MM.1S (cell line): ENCODE measurements at regions not wholly inside any gene's neighbourhood (a gene's known extent, or its start where the extent isn't known, plus 50 kb on each side); places are given as distances from the start of the nearest gene placed in this dataset.

Experiments
- DNase-seq: peaks from one replicate; pipeline ENCODE4 v3.0.0-alpha.2; 2015
- H2AFZ ChIP-seq: fragments of 300-600 bp; sonication (generic); 2 replicates; pipeline ENCODE4 v1.6.0; 2016; ENCODE audit warnings: antibody characterized with exemption, low read length
- H3F3A ChIP-seq: fragments of 300-600 bp; sonication (generic); 2 replicates; pipeline ENCODE4 v1.6.1; 2016; ENCODE audit warnings: mild to moderate bottlenecking, antibody characterized with exemption, low read length, moderate library complexity, mixed read lengths; ENCODE audit not compliant: insufficient read depth
- H3K27ac ChIP-seq: fragments of 300-600 bp; sonication (generic); 2 replicates; pipeline ENCODE4 v1.5.1; 2016; ENCODE audit warnings: mild to moderate bottlenecking, low read length
- H3K27me3 ChIP-seq: fragments of 300-600 bp; sonication (generic); replicated peaks from 2 replicates; pipeline ENCODE4 v1.6.0; 2016; ENCODE audit warnings: low read length; ENCODE audit not compliant: insufficient read depth
- H3K36me3 ChIP-seq: fragments of 300-600 bp; sonication (generic); replicated peaks from 2 replicates; pipeline ENCODE4 v1.6.1; 2016; ENCODE audit warnings: mild to moderate bottlenecking, low read length, mixed read lengths; ENCODE audit not compliant: insufficient read depth
- H3K4me1 ChIP-seq: fragments of 300-600 bp; sonication (generic); 2 replicates; pipeline ENCODE4 v1.6.1; 2016; ENCODE audit warnings: low read length, mixed read lengths
- H3K4me2 ChIP-seq: fragments of 300-600 bp; sonication (generic); 2 replicates; pipeline ENCODE4 v1.6.0; 2016; ENCODE audit warnings: low read depth, low read length
- H3K4me3 ChIP-seq: fragments of 300-600 bp; sonication (generic); 2 replicates; pipeline ENCODE4 v1.5.1; 2016; ENCODE audit warnings: low read length, mixed read lengths
- H3K79me2 ChIP-seq: fragments of 300-600 bp; sonication (generic); 2 replicates; pipeline ENCODE4 v1.6.1; 2016; ENCODE audit warnings: mixed run types, low read length, mixed read lengths
- H3K9ac ChIP-seq: fragments of 300-600 bp; sonication (generic); 2 replicates; pipeline ENCODE4 v1.6.1; 2016; ENCODE audit warnings: low read length, mixed read lengths
- H3K9me2 ChIP-seq: fragments of 300-600 bp; sonication (generic); replicated peaks from 2 replicates; pipeline ENCODE4 v1.6.1; 2016; ENCODE audit warnings: mild to moderate bottlenecking, low read length, mixed read lengths; ENCODE audit not compliant: insufficient read depth
- H3K9me3 ChIP-seq: fragments of 300-600 bp; sonication (generic); replicated peaks from 2 replicates; pipeline ENCODE4 v1.6.1; 2016; ENCODE audit warnings: mild to moderate bottlenecking, low read length, mixed read lengths; ENCODE audit not compliant: insufficient read depth
- H4K20me1 ChIP-seq: fragments of 300-600 bp; sonication (generic); 2 replicates; pipeline ENCODE4 v1.6.1; 2016; ENCODE audit warnings: mild to moderate bottlenecking, low read length, moderate library complexity, mixed read lengths; ENCODE audit not compliant: insufficient read depth
- EZH2 ChIP-seq: fragments of 300-600 bp; sonication (generic); optimal IDR thresholded peaks from 2 replicates; pipeline ENCODE3; 2017; ENCODE audit warnings: low read depth, mild to moderate bottlenecking, antibody characterized with exemption, low read length, mixed read lengths
- EZH2phosphoT487 ChIP-seq: fragments of 300-600 bp; sonication (generic); IDR thresholded peaks from 2 replicates; pipeline ENCODE4 v1.6.1; 2018; ENCODE audit warnings: antibody characterized with exemption, low read length
- TF ChIP-seq, protein P1 (sequence below): fragments of 300-600 bp; sonication (generic); IDR thresholded peaks from 2 replicates; pipeline ENCODE4 v1.5.1; 2016; ENCODE audit warnings: antibody characterized with exemption, low read length, mixed read lengths

- H3K27me3 ChIP-seq, result no peaks in the 10 kb centered on the region
- H3K9me3 ChIP-seq, result no peaks in the 10 kb centered on the region
- no peak overlapping the region for H3K9ac ChIP-seq
- H3F3A ChIP-seq, result no peaks in the 10 kb centered on the region
- H3K27ac ChIP-seq, result no peak overlapping the region
- no peak overlapping the region for H3K4me3 ChIP-seq
- no peak overlapping the region for H3K4me2 ChIP-seq
- H2AFZ ChIP-seq, result no peak overlapping the region
- H3K9me2 ChIP-seq, result no peaks in the 10 kb centered on the region
- TF ChIP-seq EZH2 (no peak), EZH2phosphoT487 (no peak)
- TF ChIP-seq, protein P1, sequence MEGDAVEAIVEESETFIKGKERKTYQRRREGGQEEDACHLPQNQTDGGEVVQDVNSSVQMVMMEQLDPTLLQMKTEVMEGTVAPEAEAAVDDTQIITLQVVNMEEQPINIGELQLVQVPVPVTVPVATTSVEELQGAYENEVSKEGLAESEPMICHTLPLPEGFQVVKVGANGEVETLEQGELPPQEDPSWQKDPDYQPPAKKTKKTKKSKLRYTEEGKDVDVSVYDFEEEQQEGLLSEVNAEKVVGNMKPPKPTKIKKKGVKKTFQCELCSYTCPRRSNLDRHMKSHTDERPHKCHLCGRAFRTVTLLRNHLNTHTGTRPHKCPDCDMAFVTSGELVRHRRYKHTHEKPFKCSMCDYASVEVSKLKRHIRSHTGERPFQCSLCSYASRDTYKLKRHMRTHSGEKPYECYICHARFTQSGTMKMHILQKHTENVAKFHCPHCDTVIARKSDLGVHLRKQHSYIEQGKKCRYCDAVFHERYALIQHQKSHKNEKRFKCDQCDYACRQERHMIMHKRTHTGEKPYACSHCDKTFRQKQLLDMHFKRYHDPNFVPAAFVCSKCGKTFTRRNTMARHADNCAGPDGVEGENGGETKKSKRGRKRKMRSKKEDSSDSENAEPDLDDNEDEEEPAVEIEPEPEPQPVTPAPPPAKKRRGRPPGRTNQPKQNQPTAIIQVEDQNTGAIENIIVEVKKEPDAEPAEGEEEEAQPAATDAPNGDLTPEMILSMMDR, result no peak
- H3K79me2 ChIP-seq, result no peaks in the 10 kb centered on the region
- no peaks in the 10 kb centered on the region for H4K20me1 ChIP-seq
- no peaks in the 10 kb centered on the region for H3K4me1 ChIP-seq
- no peaks in the 10 kb centered on the region for H3K36me3 ChIP-seq
- DNase-seq, result no peak
Observed at GRCh38 chr12:126389220-126389841, 1324.1 kb downstream of the AACS start.

DNA sequence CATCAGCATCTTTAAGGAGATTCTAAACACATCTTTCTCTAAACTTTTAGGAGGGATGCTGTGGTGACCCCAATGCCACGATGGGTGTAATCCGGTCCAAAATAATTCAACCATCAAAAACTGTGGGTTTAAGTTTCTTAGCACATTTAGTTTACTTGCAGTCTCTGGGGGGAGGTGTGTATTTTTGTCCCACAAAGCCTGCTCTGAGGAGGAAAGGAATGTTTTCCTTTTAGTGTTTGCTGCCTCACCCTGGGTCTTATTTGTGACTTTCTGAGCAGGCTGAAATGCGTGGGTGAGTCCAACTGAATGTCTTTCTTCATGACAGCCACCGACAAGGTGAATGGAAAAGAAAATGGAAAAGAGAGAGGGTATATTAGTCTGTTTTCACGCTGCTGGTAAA lies 1324.7 kb downstream of the AACS start:
- H3K9ac ChIP-seq, result no peak overlapping the region
- no peak overlapping the region for H2AFZ ChIP-seq
- no peaks in the 10 kb centered on the region for H4K20me1 ChIP-seq
- no peaks in the 10 kb centered on the region for H3F3A ChIP-seq
- no peaks in the 10 kb centered on the region for H3K9me2 ChIP-seq
- TF ChIP-seq, protein P1, result no peak
- no peak for TF ChIP-seq EZH2phosphoT487
- no peak for TF ChIP-seq EZH2
- no peaks in the 10 kb centered on the region for H3K36me3 ChIP-seq
- H3K27ac ChIP-seq, result no peak overlapping the region
- H3K4me2 ChIP-seq, result no peak overlapping the region
- H3K4me1 ChIP-seq, result no peaks in the 10 kb centered on the region
- H3K27me3 ChIP-seq, result no peaks in the 10 kb centered on the region
- H3K4me3 ChIP-seq, result no peak overlapping the region
- H3K79me2 ChIP-seq, result no peaks in the 10 kb centered on the region
- DNase-seq, result no peak
- no peaks in the 10 kb centered on the region for H3K9me3 ChIP-seq

DNA sequence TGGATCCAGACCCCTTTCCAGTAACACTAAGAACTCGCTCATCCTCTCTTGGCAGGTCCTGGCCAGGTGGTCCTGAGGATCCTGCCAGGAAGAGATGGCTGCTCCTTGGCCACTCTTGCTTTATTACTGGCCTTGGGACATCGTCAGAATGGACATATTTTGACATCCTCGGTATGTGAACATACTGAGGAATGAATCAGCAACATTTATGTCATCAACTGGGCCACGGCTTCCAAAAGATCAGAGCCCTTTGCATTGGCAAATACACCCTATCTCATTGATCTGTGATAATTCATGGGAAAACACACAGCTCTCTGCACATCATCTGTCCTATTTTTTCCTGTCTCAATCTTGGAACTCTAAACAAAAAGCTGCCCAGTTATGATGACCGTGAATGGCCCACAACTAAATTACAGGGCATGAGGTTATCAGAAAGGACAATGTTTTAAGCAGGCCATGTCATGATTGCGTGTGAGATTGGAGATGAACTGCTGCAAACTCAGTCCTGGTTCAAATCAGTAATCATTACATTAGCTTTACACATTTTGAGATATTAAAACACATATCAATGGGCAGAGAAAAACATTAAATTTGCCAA lies 1325.8 kb downstream of the AACS start:
- Histone ChIP-seq H3K27ac (no peak overlapping the region), H3K9ac (no peak overlapping the region), H3K4me1 (no peaks in the 10 kb centered on the region), H3K9me3 (no peaks in the 10 kb centered on the region), H3F3A (no peaks in the 10 kb centered on the region), H3K4me2 (no peak overlapping the region), H3K27me3 (no peaks in the 10 kb centered on the region), H3K79me2 (no peaks in the 10 kb centered on the region), H2AFZ (no peak overlapping the region), H3K4me3 (no peak overlapping the region), H3K9me2 (no peaks in the 10 kb centered on the region), H3K36me3 (no peaks in the 10 kb centered on the region), H4K20me1 (no peaks in the 10 kb centered on the region)
- DNase-seq, result no peak
- TF ChIP-seq, protein P1, result no peak
- TF ChIP-seq EZH2 (no peak), EZH2phosphoT487 (no peak)
